HG02852 (cell line): ENCODE measurements at regions not wholly inside any gene's neighbourhood (a gene's known extent, or its start where the extent isn't known, plus 50 kb on each side); places are given as distances from the start of the nearest gene placed in this dataset.

ENCODE experiments used
- ATAC-seq: cut with Tn5 transposase; IDR thresholded peaks from one replicate; pipeline ENCODE4 v1.9.1; 2021; ENCODE audit warnings: mild to moderate bottlenecking, moderate library complexity; ENCODE audit not compliant: unreplicated experiment

GRCh38 chr2:237167934-237168333 lies 82.2 kb downstream of the COPS8 start:
- no peak for ATAC-seq

DNA sequence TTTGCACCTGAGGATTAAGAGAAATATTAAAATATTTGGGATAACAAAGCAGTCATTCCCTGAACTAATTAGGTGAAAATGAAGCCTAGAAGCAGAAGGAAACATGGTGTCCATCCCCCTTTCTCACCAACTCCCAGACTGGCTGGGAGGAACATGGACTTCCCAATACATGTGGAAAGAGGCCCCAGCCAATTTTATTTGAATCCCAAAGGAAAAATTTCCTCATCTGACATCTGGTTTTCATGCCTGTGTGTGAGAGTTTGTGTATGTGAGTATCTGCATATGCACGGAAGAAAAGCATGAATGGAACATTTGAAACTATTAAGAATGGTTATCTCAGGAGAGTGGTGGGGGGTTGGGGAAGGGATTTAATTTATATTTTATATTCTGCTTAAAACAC lies 84.3 kb downstream of the COPS8 start:
- no peak for ATAC-seq

- no peak for ATAC-seq
These were observed 85.7 kb downstream of the COPS8 start for GRCh38 chr2:237171396-237171795.

DNA sequence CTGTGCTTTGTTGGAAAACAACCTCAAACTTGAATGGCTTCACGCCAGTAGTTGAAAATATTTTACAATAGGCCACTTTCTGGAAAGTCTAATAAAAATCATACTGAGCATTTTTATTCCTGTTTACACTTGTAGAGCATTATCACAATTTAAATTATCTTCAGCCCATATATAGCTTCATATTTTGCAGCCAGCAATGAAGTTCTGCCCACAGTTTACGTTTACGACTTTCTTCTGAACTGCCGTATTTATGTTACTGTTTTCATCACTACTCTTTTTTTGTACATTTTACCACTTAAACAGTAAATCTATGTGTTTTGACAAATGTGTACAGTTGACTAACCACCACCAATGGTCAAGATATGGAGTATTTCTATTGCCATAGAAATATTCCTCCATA lies 86.2 kb downstream of the COPS8 start:
- ATAC-seq: no peak

DNA sequence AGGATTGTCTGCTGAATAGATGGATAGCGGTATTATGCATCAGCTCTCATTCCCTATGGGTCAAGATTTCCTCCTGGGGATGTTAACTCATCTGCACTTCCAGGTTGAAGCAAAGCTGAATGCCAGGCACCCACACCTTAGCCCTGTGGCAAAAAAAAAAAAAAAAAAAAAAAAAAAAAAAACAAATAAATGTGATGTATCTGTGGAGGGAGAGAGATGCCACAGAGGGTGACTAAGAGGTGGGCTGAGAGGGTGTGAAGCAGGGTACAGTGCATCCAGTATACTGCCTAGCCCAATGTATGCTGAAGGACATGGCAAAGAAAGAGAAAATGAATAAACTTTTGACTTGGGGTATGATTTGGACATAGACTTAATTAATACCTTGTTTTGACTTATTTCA lies 91.4 kb downstream of the COPS8 start:
- no peak for ATAC-seq

DNA sequence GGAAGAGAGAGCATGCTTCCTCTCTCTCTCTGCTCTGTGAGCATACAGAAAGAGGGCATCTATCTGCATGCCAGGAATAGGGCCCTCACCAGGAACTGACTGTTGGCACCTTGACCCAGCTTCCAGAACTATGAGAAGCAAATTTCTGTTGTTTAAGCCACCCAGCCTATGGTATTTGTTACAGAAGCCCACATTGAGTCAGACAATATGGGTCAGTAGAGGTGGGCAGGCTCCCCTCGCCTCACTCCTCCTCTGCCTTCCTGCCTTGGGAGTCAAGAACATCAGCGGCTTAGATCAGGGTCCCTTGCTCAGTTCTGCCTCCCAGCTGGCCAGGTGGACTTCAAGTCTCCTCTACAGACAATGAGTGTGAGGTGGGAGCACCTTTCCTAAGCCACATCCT lies 92.3 kb downstream of the COPS8 start:
- ATAC-seq: no peak

DNA sequence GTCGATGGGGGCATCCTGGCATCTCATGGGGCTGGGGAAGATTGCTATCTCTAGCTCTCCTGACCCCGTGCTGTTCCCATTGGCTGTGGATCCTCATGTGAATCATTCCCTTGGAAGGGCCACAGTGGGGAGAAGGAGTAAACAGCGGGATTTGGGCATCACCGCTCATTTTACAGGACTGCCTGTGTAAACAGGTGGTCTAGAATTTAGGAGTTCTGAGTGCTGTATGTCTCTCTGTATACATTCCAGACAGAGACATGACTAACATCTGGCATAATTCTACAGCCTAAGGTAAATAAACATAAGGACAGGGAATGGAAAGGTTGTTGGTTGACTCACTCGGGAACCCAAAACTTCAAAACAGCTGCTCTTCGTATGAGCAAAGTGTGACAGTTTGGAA lies 92.7 kb downstream of the COPS8 start:
- ATAC-seq: no peak

- no peak for ATAC-seq
These were observed 93.5 kb downstream of the COPS8 start for GRCh38 chr2:237179161-237179560.

DNA sequence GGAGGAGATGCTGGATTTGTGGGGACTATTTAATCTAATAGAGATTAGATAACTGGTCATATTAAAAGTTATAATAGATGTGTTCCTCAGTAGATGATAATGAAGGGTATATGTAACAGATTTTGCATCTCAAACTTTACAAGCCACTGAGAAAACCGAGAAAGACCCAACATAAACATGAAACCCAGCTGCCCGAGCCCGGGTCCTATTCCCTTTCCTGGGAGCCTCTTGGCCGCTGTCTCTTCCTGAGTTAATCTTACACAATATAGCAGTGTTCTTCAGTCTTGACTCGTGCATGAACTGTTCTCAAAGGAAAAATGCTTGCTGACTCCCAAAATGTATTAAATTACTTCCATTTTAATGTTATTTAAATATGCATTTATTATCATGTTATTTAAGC lies 94.5 kb downstream of the COPS8 start:
- ATAC-seq: no peak

- no peak for ATAC-seq
These were observed 95.3 kb downstream of the COPS8 start for GRCh38 chr2:237180987-237181386.

GRCh38 chr2:237181844-237182243 lies 96.2 kb downstream of the COPS8 start:
- ATAC-seq: no peak

DNA sequence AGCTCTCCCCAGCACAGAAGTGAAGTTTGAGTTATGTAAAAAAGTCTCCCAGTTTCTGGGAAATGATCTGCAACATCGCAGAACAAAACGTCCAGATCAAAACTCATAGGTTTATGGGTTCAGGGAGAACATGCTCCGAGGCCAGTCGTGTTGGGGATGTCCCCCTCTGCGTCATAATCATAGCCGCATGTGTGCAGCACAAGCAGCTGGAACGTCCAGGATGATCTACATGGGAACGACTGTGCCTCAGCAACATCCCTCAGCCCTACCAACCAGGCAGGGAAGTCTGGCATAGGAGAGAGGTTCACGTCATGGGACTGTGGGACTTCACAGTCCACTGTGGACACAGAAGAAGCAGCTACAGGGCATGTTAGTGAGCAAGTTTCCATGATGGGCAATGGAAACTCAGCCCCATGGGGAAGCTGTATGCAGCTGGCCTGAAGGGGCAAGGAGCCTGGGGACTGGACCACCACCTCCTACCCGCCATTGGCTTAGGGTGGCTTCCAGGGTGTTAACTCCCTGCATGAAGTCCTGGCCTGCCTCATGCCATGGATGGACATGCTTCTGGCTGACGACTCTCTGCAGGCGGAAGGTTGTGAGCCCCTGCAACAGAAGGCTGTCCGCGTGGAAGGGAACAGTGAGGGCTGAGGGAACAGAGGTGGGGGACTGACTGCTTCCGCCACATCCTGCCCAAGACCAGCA lies 96.9 kb downstream of the COPS8 start:
- ATAC-seq: no peak

DNA sequence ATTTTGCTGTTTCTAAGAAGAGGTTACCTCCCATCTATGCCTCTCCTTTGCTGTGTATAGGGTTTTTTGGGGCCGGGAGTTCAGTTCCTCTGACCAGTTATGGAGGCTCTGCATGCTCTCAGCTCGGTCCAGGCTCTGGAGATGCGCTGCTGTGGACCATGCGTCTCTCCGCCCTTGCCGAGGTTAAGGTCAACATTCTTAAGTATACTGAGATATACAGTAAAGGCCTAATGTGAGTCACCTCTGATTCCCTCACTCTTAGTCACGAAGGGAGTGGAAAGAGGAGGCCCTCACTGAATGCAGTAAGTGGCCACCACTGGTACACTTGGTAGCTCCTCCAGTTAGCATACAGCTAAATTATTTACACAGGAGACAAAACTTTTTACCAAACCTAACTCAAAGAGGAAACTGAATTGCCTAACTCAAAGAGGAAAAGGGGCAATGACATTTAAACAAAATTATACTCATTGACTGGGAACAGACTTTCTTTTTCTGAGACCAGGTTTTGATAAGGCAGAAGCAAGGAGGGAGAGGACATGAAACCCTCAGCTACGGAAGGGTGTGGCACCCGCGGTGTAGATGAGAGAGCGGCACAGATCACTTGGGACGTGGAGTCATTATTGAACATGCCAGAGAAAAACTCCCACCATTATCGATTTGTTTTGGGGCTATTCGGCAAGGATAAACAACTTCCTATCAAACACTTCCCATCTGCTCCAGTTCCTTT lies 98.7 kb downstream of the COPS8 start:
- ATAC-seq: no peak

DNA sequence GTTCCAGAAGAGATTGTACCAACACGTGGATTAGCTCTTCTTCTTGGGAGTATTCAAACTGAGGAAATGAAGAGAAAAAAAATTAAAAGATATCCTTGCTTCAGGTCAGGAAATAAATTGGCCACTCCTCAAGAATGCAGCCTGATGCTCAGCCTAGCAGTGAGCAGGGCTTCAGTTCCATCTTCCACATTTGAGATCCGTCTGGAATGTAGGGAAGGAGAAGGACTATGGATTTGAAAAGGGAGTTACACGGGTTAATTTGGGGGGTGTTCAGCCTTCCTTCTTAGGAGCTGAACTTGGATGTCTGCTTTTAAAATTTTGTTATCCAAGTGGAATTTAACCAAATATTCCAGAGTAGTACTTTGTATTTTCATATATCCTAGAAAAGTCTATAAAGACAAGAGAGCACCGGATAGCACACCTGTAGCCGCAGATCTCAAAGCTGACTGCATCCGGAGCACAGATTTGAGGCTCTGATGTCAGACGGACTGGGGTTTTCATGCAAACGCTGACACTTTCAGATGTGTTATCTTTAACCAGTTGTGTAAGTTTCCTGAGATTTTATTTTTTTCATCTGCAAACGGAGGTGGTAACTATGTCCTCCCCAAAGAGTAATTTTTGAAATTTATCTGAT lies 99.3 kb downstream of the COPS8 start:
- no peak for ATAC-seq

GRCh38 chr2:237185553-237185925 lies 99.8 kb downstream of the COPS8 start:
- ATAC-seq: no peak

DNA sequence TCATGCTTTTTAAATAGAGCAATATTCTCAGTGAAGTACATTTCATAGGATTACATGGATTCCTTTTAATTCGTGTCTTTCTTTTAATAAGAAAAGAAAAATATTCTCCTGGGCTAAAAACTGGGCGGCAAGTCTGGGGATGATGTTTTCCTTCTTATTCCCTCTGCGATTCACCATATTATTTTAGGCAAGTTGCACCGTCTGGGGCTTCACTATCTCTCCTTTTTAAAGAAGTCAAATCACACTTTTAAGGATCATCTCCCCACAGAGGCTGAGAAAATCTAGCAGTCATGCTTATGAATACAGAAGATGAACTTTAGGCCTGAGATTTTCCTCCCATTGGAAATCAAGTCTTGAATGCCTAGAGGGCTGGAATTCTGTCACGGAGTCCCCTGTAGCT lies 104.1 kb downstream of the COPS8 start:
- no peak for ATAC-seq

- no peak for ATAC-seq
These were observed 105.5 kb downstream of the COPS8 start for GRCh38 chr2:237190966-237191713.

GRCh38 chr2:237191714-237192081 lies 106.0 kb downstream of the COPS8 start:
- no peak for ATAC-seq

GRCh38 chr2:237192881-237193280 lies 107.2 kb downstream of the COPS8 start:
- ATAC-seq: no peak

DNA sequence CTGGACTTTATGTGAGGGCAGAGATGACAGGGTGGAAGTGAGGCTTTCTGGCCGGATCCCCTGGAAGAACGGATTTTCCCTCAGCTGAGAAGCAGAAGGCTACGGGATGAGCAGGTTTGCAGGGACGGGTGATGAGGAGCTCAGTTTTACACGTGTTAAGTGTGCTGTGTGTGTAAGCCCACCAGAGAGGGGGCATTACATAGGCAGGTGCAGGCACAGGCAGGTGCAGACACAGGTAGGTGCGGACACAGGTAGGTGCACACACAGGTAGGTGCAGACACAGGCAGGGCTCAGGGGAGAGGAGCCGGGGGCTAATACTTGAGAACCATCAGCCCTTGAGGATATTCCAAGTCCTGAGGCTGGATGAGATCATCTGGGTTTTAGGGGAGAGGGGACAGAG lies 107.7 kb downstream of the COPS8 start:
- no peak for ATAC-seq

- ATAC-seq: no peak
These were observed 108.4 kb downstream of the COPS8 start for GRCh38 chr2:237194081-237194480.

GRCh38 chr2:237194906-237195305 lies 109.2 kb downstream of the COPS8 start:
- ATAC-seq: no peak
